Panc1 (cell line): ENCODE measurements at regions not wholly inside any gene's neighbourhood (a gene's known extent, or its start where the extent isn't known, plus 50 kb on each side); places are given as distances from the start of the nearest gene placed in this dataset.
"Not testable (repeated sequence)": the region's sequence is repeated elsewhere in the genome, so short reads cannot be mapped to it uniquely, and the experiment has no call there.

Source experiments
- ATAC-seq: fragments of 200-7000 bp; cut with Tn5 transposase; 2 replicates; pipeline ENCODE4 v1.9.1; 2020; ENCODE audit warnings: mild to moderate bottlenecking, moderate library complexity
- BruUV-seq: library from RNA; stranded (reverse); fragments of 400-500 nt; replicated peaks from 2 replicates; lab custom pipeline; 2021; lab: Mats Ljungman, UMichigan
- CTCF ChIA-PET: fragments of 300-600 bp; sonication (Branson Sonifier 250); formaldehyde crosslinking; loops from one replicate; lab custom pipeline; 2022; ENCODE audit warnings: antibody characterized with exemption; lab: Charles Lee
- POLR2A ChIA-PET: fragments of 300-600 bp; sonication (Branson Sonifier 250); formaldehyde crosslinking; loops from one replicate; lab custom pipeline; 2022; ENCODE audit warnings: antibody characterized with exemption; lab: Charles Lee
- DNase-seq: peaks from one replicate; pipeline ENCODE4 v3.0.0-alpha.2; 2010; ENCODE audit warnings: low read depth, low spot score
- H3K27ac ChIP-seq: 2 replicates; pipeline ENCODE4 v1.5.1; 2011; ENCODE audit warnings: mild to moderate bottlenecking, low read length, inconsistent platforms
- H3K27me3 ChIP-seq: fragments of 200-500 bp; sonication (Bioruptor generic); 2 replicates; pipeline ENCODE4 v1.6.0; 2014; ENCODE audit warnings: low read length, inconsistent platforms; ENCODE audit not compliant: control insufficient read depth, insufficient read depth
- H3K36me3 ChIP-seq: fragments of 200-500 bp; sonication (Bioruptor generic); 2 replicates; pipeline ENCODE4 v1.5.1; 2014; ENCODE audit warnings: inconsistent platforms, mild to moderate bottlenecking, low read length, moderate library complexity; ENCODE audit not compliant: control insufficient read depth, insufficient read depth
- H3K4me1 ChIP-seq: 2 replicates; pipeline ENCODE4 v1.5.1; 2011; ENCODE audit warnings: inconsistent platforms, mild to moderate bottlenecking, low read length, moderate library complexity; ENCODE audit not compliant: control insufficient read depth, insufficient read depth
- H3K4me3 ChIP-seq, 2 experiments: 2 replicates each; pipeline ENCODE4 v1.5.1; 2011 to 2012; ENCODE audit warnings: low read depth in 2 of 2, low read length in 2 of 2, mild to moderate bottlenecking in 2 of 2, inconsistent platforms in 1 of 2, moderate library complexity in 1 of 2
- H3K9me3 ChIP-seq: fragments of 200-500 bp; sonication (Bioruptor generic); 2 replicates; pipeline ENCODE4 v1.5.1; 2014; ENCODE audit warnings: low read depth, mild to moderate bottlenecking, inconsistent platforms, low read length, moderate library complexity; ENCODE audit not compliant: control insufficient read depth, insufficient read depth
- CTCF ChIP-seq: fragments of 450-650 bp; IDR thresholded peaks from 2 replicates; pipeline ENCODE4 v1.5.1; 2017; ENCODE audit warnings: mild to moderate bottlenecking
- POLR2AphosphoS5 ChIP-seq: IDR thresholded peaks from 2 replicates; pipeline ENCODE4 v1.6.1; 2012; ENCODE audit warnings: mild to moderate bottlenecking, low read depth, low read length, moderate library complexity
- REST ChIP-seq, 2 experiments: IDR thresholded peaks; 2 replicates each; pipeline ENCODE4 v1.6.1; 2011 to 2012; ENCODE audit warnings: low read depth in 2 of 2, control low read depth in 1 of 2, low read length in 1 of 2, mild to moderate bottlenecking in 1 of 2, moderate library complexity in 1 of 2; ENCODE audit not compliant: insufficient read depth in 1 of 2
- SIN3A ChIP-seq: IDR thresholded peaks from 2 replicates; pipeline ENCODE4 v1.6.1; 2012; ENCODE audit warnings: low read depth, mild to moderate bottlenecking, low read length, moderate library complexity, borderline replicate concordance; ENCODE audit not compliant: insufficient read depth
- TCF7L2 ChIP-seq: IDR thresholded peaks from 2 replicates; pipeline ENCODE4 v1.6.1; 2011; ENCODE audit warnings: mild to moderate bottlenecking, low read depth, low read length, inconsistent platforms
- in situ Hi-C: cut with HindIII; loops from 2 replicates; pipeline ENCODE4 v1.10.0; 2016; ENCODE audit warnings: low sequenced_read_pairs, low pct_unique_long_range_greater_than_20kb
- intact Hi-C: fragments of 100-400 bp; cut with micrococcal nuclease; formaldehyde crosslinking; loops from one replicate; pipeline ENCODE4 v1.10.0; 2022; ENCODE audit not compliant: unreplicated experiment

GRCh38 chr12:93092649-93092945 lies 163.5 kb upstream of the EEA1 start:
- H3K4me3 ChIP-seq: no peak overlapping the region
- intact Hi-C loops: no loop called here
- no peaks in the 10 kb centered on the region for H3K27me3 ChIP-seq
- ChIA-PET POLR2A (no interaction called here), CTCF (no interaction called here)
- no TSS peak for BruUV-seq
- no peak overlapping the region for H3K27ac ChIP-seq
- H3K36me3 ChIP-seq: no peaks in the 10 kb centered on the region
- H3K4me1 ChIP-seq: no peaks in the 10 kb centered on the region; the same call in 1 of the 2 replicates
- ATAC-seq (no peak), DNase-seq (no peak)
- no peak for TF ChIP-seq POLR2AphosphoS5
- in situ Hi-C loops: no loop called here
- H3K9me3 ChIP-seq: no peaks in the 10 kb centered on the region

GRCh38 chr12:93093243-93093642 lies 164.1 kb upstream of the EEA1 start:
- in situ Hi-C loops (no loop called here), intact Hi-C loops (no loop called here)
- ATAC-seq: no peak
- H3K27ac ChIP-seq: no peak overlapping the region
- no TSS peak for BruUV-seq
- H3K27me3 ChIP-seq: no peaks in the 10 kb centered on the region
- H3K4me1 ChIP-seq: no peaks in the 10 kb centered on the region; the same call in 1 of the 2 replicates
- ChIA-PET CTCF (no interaction called here), POLR2A (no interaction called here)
- H3K36me3 ChIP-seq: no peaks in the 10 kb centered on the region
- TF ChIP-seq SIN3A (no peak), POLR2AphosphoS5 (no peak), TCF7L2 (no peak), REST (IDR thresholded peaks at IDR 0.05; ENCODE audit: insufficient read depth in 1 of 2, low read depth in 2 of 2, low read length in 1 of 2) (no peak), CTCF (no peak)
- no peaks in the 10 kb centered on the region for H3K9me3 ChIP-seq
- H3K4me3 ChIP-seq: no peak overlapping the region
- DNase-seq: no peak

- intact Hi-C loops, H3K4me3 ChIP-seq, in situ Hi-C loops, DNase-seq, CTCF ChIA-PET, H3K27me3 ChIP-seq, POLR2A ChIA-PET, ATAC-seq, H3K27ac ChIP-seq, H3K4me1 ChIP-seq, H3K9me3 ChIP-seq, BruUV-seq, H3K36me3 ChIP-seq: not testable (repeated sequence)
These were observed 165.1 kb upstream of the EEA1 start for GRCh38 chr12:93094222-93094621.
